ENCODE measurements at regions not wholly inside any gene's neighbourhood (a gene's known extent, or its start where the extent isn't known, plus 50 kb on each side); places are given as distances from the start of the nearest gene placed in this dataset.

DNA sequence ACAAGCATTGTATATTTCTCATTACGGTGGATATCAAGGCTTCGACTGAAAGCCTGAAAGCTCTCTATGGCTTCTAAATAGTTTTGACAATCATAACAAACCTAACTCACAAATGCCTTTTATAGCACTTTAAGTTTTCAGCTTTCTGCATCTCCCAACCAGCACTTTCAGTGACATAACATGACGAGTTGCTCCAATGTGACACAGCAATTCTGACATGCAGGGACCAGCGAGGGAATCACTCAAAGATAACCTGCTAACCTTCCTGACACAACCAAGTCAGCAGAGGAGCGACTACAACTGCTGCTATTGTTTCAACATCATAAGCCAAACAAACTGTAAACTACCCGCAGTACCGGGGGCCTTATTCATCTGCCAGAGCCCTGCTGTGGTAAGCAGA is 95.7 kb upstream of the CDH20 start:
- TF ChIP-seq, protein P1, sequence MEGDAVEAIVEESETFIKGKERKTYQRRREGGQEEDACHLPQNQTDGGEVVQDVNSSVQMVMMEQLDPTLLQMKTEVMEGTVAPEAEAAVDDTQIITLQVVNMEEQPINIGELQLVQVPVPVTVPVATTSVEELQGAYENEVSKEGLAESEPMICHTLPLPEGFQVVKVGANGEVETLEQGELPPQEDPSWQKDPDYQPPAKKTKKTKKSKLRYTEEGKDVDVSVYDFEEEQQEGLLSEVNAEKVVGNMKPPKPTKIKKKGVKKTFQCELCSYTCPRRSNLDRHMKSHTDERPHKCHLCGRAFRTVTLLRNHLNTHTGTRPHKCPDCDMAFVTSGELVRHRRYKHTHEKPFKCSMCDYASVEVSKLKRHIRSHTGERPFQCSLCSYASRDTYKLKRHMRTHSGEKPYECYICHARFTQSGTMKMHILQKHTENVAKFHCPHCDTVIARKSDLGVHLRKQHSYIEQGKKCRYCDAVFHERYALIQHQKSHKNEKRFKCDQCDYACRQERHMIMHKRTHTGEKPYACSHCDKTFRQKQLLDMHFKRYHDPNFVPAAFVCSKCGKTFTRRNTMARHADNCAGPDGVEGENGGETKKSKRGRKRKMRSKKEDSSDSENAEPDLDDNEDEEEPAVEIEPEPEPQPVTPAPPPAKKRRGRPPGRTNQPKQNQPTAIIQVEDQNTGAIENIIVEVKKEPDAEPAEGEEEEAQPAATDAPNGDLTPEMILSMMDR (IDR thresholded peaks at IDR 0.05; ENCODE audit: low read length) = no peak
- no peak for TF ChIP-seq EZH2 (IDR thresholded peaks at IDR 0.05; ENCODE audit: borderline replicate concordance, low read length)

Data from OCI-LY1 (cell line).